Panc1 (cell line): ENCODE measurements at regions not wholly inside any gene's neighbourhood (a gene's known extent, or its start where the extent isn't known, plus 50 kb on each side); places are given as distances from the start of the nearest gene placed in this dataset.

ENCODE experiments used
- ATAC-seq: fragments of 200-7000 bp; cut with Tn5 transposase; 2 replicates; pipeline ENCODE4 v1.9.1; 2020; ENCODE audit warnings: mild to moderate bottlenecking, moderate library complexity
- BruUV-seq: library from RNA; stranded (reverse); fragments of 400-500 nt; replicated peaks from 2 replicates; lab custom pipeline; 2021; lab: Mats Ljungman, UMichigan
- CTCF ChIA-PET: fragments of 300-600 bp; sonication (Branson Sonifier 250); formaldehyde crosslinking; loops from one replicate; lab custom pipeline; 2022; ENCODE audit warnings: antibody characterized with exemption; lab: Charles Lee
- POLR2A ChIA-PET: fragments of 300-600 bp; sonication (Branson Sonifier 250); formaldehyde crosslinking; loops from one replicate; lab custom pipeline; 2022; ENCODE audit warnings: antibody characterized with exemption; lab: Charles Lee
- DNase-seq: peaks from one replicate; pipeline ENCODE4 v3.0.0-alpha.2; 2010; ENCODE audit warnings: low read depth, low spot score
- H3K27ac ChIP-seq: 2 replicates; pipeline ENCODE4 v1.5.1; 2011; ENCODE audit warnings: mild to moderate bottlenecking, low read length, inconsistent platforms
- H3K27me3 ChIP-seq: fragments of 200-500 bp; sonication (Bioruptor generic); 2 replicates; pipeline ENCODE4 v1.6.0; 2014; ENCODE audit warnings: low read length, inconsistent platforms; ENCODE audit not compliant: control insufficient read depth, insufficient read depth
- H3K36me3 ChIP-seq: fragments of 200-500 bp; sonication (Bioruptor generic); 2 replicates; pipeline ENCODE4 v1.5.1; 2014; ENCODE audit warnings: inconsistent platforms, mild to moderate bottlenecking, low read length, moderate library complexity; ENCODE audit not compliant: control insufficient read depth, insufficient read depth
- H3K4me1 ChIP-seq: 2 replicates; pipeline ENCODE4 v1.5.1; 2011; ENCODE audit warnings: inconsistent platforms, mild to moderate bottlenecking, low read length, moderate library complexity; ENCODE audit not compliant: control insufficient read depth, insufficient read depth
- H3K4me3 ChIP-seq, 2 experiments: 2 replicates each; pipeline ENCODE4 v1.5.1; 2011 to 2012; ENCODE audit warnings: low read depth in 2 of 2, low read length in 2 of 2, mild to moderate bottlenecking in 2 of 2, inconsistent platforms in 1 of 2, moderate library complexity in 1 of 2
- H3K9me3 ChIP-seq: fragments of 200-500 bp; sonication (Bioruptor generic); 2 replicates; pipeline ENCODE4 v1.5.1; 2014; ENCODE audit warnings: low read depth, mild to moderate bottlenecking, inconsistent platforms, low read length, moderate library complexity; ENCODE audit not compliant: control insufficient read depth, insufficient read depth
- POLR2AphosphoS5 ChIP-seq: IDR thresholded peaks from 2 replicates; pipeline ENCODE4 v1.6.1; 2012; ENCODE audit warnings: mild to moderate bottlenecking, low read depth, low read length, moderate library complexity
- REST ChIP-seq, 2 experiments: IDR thresholded peaks; 2 replicates each; pipeline ENCODE4 v1.6.1; 2011 to 2012; ENCODE audit warnings: low read depth in 2 of 2, control low read depth in 1 of 2, low read length in 1 of 2, mild to moderate bottlenecking in 1 of 2, moderate library complexity in 1 of 2; ENCODE audit not compliant: insufficient read depth in 1 of 2
- SIN3A ChIP-seq: IDR thresholded peaks from 2 replicates; pipeline ENCODE4 v1.6.1; 2012; ENCODE audit warnings: low read depth, mild to moderate bottlenecking, low read length, moderate library complexity, borderline replicate concordance; ENCODE audit not compliant: insufficient read depth
- TCF7L2 ChIP-seq: IDR thresholded peaks from 2 replicates; pipeline ENCODE4 v1.6.1; 2011; ENCODE audit warnings: mild to moderate bottlenecking, low read depth, low read length, inconsistent platforms
- in situ Hi-C: cut with HindIII; loops from 2 replicates; pipeline ENCODE4 v1.10.0; 2016; ENCODE audit warnings: low sequenced_read_pairs, low pct_unique_long_range_greater_than_20kb
- intact Hi-C: fragments of 100-400 bp; cut with micrococcal nuclease; formaldehyde crosslinking; loops from one replicate; pipeline ENCODE4 v1.10.0; 2022; ENCODE audit not compliant: unreplicated experiment
- TF ChIP-seq, protein P1 (sequence below): fragments of 450-650 bp; IDR thresholded peaks from 2 replicates; pipeline ENCODE4 v1.5.1; 2017; ENCODE audit warnings: mild to moderate bottlenecking

DNA sequence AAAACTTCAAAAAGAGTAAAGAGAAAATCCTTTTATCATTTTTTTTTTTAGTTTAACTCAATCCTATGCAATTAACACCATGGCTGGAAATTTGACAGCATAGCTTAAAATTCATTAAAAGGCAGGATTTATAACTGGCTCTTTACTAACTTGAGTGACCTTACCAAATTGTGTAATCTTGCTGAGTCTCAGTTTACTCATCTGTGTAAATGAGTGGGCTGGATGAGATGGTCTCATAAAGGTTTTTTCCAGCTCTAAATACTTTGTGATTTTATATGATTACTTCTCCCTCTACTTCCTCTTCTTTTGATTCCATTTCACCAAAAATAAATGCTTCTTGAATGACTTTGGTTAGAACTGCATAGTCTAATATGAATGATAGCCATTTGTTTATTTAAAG is 234.9 kb upstream of the SATB1 start:
- no peak for ATAC-seq
- H3K4me1 ChIP-seq, result no peaks in the 10 kb centered on the region
- POLR2A ChIA-PET, result no interaction called here
- no peaks in the 10 kb centered on the region for H3K36me3 ChIP-seq
- DNase-seq, result no peak
- no peaks in the 10 kb centered on the region for H3K27me3 ChIP-seq
- H3K27ac ChIP-seq, result no peak overlapping the region
- intact Hi-C loops, result no loop called here
- in situ Hi-C loops, result no loop called here
- no TSS peak for BruUV-seq
- no peaks in the 10 kb centered on the region for H3K9me3 ChIP-seq
- no peak for TF ChIP-seq TCF7L2
- TF ChIP-seq, protein P1, sequence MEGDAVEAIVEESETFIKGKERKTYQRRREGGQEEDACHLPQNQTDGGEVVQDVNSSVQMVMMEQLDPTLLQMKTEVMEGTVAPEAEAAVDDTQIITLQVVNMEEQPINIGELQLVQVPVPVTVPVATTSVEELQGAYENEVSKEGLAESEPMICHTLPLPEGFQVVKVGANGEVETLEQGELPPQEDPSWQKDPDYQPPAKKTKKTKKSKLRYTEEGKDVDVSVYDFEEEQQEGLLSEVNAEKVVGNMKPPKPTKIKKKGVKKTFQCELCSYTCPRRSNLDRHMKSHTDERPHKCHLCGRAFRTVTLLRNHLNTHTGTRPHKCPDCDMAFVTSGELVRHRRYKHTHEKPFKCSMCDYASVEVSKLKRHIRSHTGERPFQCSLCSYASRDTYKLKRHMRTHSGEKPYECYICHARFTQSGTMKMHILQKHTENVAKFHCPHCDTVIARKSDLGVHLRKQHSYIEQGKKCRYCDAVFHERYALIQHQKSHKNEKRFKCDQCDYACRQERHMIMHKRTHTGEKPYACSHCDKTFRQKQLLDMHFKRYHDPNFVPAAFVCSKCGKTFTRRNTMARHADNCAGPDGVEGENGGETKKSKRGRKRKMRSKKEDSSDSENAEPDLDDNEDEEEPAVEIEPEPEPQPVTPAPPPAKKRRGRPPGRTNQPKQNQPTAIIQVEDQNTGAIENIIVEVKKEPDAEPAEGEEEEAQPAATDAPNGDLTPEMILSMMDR, result no peak
- TF ChIP-seq REST (IDR thresholded peaks at IDR 0.05; ENCODE audit: insufficient read depth in 1 of 2, low read depth in 2 of 2, low read length in 1 of 2), result no peak
- no peak for TF ChIP-seq POLR2AphosphoS5
- TF ChIP-seq SIN3A, result no peak
- no peak overlapping the region for H3K4me3 ChIP-seq
- CTCF ChIA-PET, result no interaction called here

DNA sequence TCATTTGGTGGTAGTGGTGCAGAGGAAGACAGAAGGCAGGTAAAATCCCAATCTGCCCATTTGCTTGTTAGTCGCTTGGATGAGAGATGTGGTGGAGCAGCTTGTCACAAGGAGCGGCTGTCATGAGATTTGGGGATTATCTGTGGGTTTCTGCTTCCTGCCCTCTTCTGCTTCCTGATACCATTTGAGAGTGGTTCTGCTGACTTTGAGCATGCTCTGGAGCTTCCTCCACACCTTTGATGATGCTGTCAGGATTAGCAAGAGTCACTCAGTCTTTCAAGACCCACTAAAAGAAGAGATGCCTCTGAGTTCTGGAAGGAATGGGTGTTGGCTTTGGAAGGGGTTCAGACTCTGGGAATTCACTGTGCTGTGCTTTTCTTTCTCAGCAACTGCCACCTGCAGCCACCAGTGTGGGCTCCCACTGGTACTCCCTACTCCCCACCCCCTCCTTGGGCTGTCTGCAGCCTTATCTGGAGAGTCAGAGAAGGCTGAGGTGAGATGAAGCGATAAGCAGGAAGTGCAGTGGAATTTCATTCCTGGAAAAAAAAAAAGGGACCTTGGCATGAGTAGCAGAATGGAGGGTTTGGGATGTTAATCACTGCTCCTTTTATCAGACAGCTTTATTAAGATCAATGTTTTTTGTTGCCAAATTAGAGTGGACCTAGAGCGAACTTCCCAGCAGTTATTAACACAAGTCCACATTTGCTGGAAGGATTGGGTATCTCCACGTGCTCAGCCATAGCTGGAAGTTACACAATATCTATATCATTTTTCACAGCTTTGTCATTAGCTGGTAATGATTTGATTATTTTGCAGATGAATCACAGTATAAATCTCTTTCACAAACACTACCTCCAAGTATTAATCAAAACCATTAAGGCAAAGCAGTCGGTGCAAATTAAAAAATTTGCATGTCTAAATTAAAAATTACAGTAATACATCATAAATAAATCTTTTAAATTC is 233.0 kb upstream of the SATB1 start:
- intact Hi-C loops, result no loop called here
- ChIA-PET POLR2A (no interaction called here), CTCF (no interaction called here)
- Histone ChIP-seq H3K27me3 (no peaks in the 10 kb centered on the region), H3K4me1 (no peaks in the 10 kb centered on the region), H3K36me3 (no peaks in the 10 kb centered on the region), H3K9me3 (no peaks in the 10 kb centered on the region), H3K27ac (no peak overlapping the region), H3K4me3 (no peak overlapping the region)
- DNase-seq (no peak), ATAC-seq (no peak)
- in situ Hi-C loops, result no loop called here
- no TSS peak for BruUV-seq
- TF ChIP-seq, protein P1, result no peak
- no peak for TF ChIP-seq TCF7L2
- no peak for TF ChIP-seq REST (IDR thresholded peaks at IDR 0.05; ENCODE audit: insufficient read depth in 1 of 2, low read depth in 2 of 2, low read length in 1 of 2)
- TF ChIP-seq SIN3A, result no peak
- TF ChIP-seq POLR2AphosphoS5, result no peak
